Calu3 (cell line): ENCODE measurements at regions not wholly inside any gene's neighbourhood (a gene's known extent, or its start where the extent isn't known, plus 50 kb on each side); places are given as distances from the start of the nearest gene placed in this dataset.

Source experiments
- BruUV-seq: library from RNA; stranded (reverse); fragments of 400-500 nt; replicated peaks from 2 replicates; lab custom pipeline; 2021; lab: Mats Ljungman, UMichigan
- CTCF ChIA-PET: fragments of 300-600 bp; sonication (Branson Sonifier 250); formaldehyde crosslinking; loops from one replicate; lab custom pipeline; 2022; ENCODE audit warnings: antibody characterized with exemption; lab: Charles Lee
- DNase-seq: peaks from one replicate; pipeline ENCODE4 v3.0.0; 2022
- H3K27ac Mint-ChIP-seq: one replicate; pipeline ENCODE4 v1.8.0; 2022; ENCODE audit warnings: mixed read lengths; ENCODE audit not compliant: unreplicated experiment
- H3K27me3 Mint-ChIP-seq: one replicate; pipeline ENCODE4 v1.8.0; 2022; ENCODE audit warnings: mixed read lengths; ENCODE audit not compliant: unreplicated experiment
- H3K36me3 Mint-ChIP-seq: one replicate; pipeline ENCODE4 v1.8.0; 2022; ENCODE audit warnings: mild to moderate bottlenecking, moderate library complexity, mixed read lengths; ENCODE audit not compliant: insufficient read depth, unreplicated experiment
- H3K4me1 Mint-ChIP-seq: one replicate; pipeline ENCODE4 v1.8.0; 2022; ENCODE audit warnings: mild to moderate bottlenecking, low read depth, mixed read lengths; ENCODE audit not compliant: unreplicated experiment
- H3K4me3 Mint-ChIP-seq: one replicate; pipeline ENCODE4 v1.8.0; 2022; ENCODE audit warnings: mild to moderate bottlenecking, low read depth, moderate library complexity, mixed read lengths; ENCODE audit not compliant: unreplicated experiment
- H3K9me3 Mint-ChIP-seq: one replicate; pipeline ENCODE4 v1.8.0; 2022; ENCODE audit warnings: low read depth, mixed read lengths; ENCODE audit not compliant: unreplicated experiment
- CTCF ChIP-seq: fragments of 200-600 bp; IDR thresholded peaks from one replicate; pipeline ENCODE4 v1.8.0; 2022; ENCODE audit warnings: antibody characterized with exemption; ENCODE audit not compliant: unreplicated experiment
- intact Hi-C: fragments of 100-400 bp; cut with micrococcal nuclease; formaldehyde crosslinking; loops from one replicate; pipeline ENCODE4 v1.10.0; 2022; ENCODE audit not compliant: unreplicated experiment

- CTCF ChIA-PET = no interaction called here
- Mint-ChIP-seq H3K9me3 (peaks cover 7% of the 10 kb centered on the region), H3K27me3 (no peaks in the 10 kb centered on the region), H3K27ac (no peak overlapping the region), H3K4me3 (no peak overlapping the region), H3K36me3 (no peaks in the 10 kb centered on the region), H3K4me1 (no peaks in the 10 kb centered on the region)
- intact Hi-C loops = no loop called here
- TF ChIP-seq CTCF = no peak
- DNase-seq = no peak
- BruUV-seq = no TSS peak
These were observed 310.6 kb downstream of the MAP2K6 start for GRCh38 chr17:69725146-69725545.

- intact Hi-C loops = no loop called here
- no peak for TF ChIP-seq CTCF
- no peak overlapping the region for H3K27ac Mint-ChIP-seq
- CTCF ChIA-PET = no interaction called here
- no peak overlapping the region for H3K4me3 Mint-ChIP-seq
- H3K9me3 Mint-ChIP-seq = peaks cover 14% of the 10 kb centered on the region
- no peaks in the 10 kb centered on the region for H3K36me3 Mint-ChIP-seq
- BruUV-seq = no TSS peak
- no peak for DNase-seq
- no peaks in the 10 kb centered on the region for H3K27me3 Mint-ChIP-seq
- no peaks in the 10 kb centered on the region for H3K4me1 Mint-ChIP-seq
These were observed 314.3 kb downstream of the MAP2K6 start for GRCh38 chr17:69728816-69729215.

GRCh38 chr17:69729944-69730343 lies 315.4 kb downstream of the MAP2K6 start:
- no peaks in the 10 kb centered on the region for H3K27me3 Mint-ChIP-seq
- intact Hi-C loops = no loop called here
- H3K36me3 Mint-ChIP-seq = no peaks in the 10 kb centered on the region
- no peak overlapping the region for H3K27ac Mint-ChIP-seq
- CTCF ChIA-PET = no interaction called here
- no peak for DNase-seq
- no peak overlapping the region for H3K4me3 Mint-ChIP-seq
- BruUV-seq = no TSS peak
- peaks cover 17% of the 10 kb centered on the region for H3K9me3 Mint-ChIP-seq
- no peaks in the 10 kb centered on the region for H3K4me1 Mint-ChIP-seq
- TF ChIP-seq CTCF = no peak

- no peak for TF ChIP-seq CTCF
- Mint-ChIP-seq H3K27ac (no peak overlapping the region), H3K4me3 (no peak overlapping the region), H3K27me3 (no peaks in the 10 kb centered on the region), H3K4me1 (no peaks in the 10 kb centered on the region), H3K9me3 (peaks cover 12% of the 10 kb centered on the region), H3K36me3 (no peaks in the 10 kb centered on the region)
- DNase-seq = no peak
- CTCF ChIA-PET = no interaction called here
- intact Hi-C loops = no loop called here
- BruUV-seq = no TSS peak
These were observed 317.9 kb downstream of the MAP2K6 start for GRCh38 chr17:69732272-69732918.
